Pancreas (tissue), 10 donors: ENCODE measurements at regions not wholly inside any gene's neighbourhood (a gene's known extent, or its start where the extent isn't known, plus 50 kb on each side); places are given as distances from the start of the nearest gene placed in this dataset.

ENCODE experiments used
- ATAC-seq, 4 donors: fragments of 200-7000 bp; cut with Tn5 transposase; one replicate each; pipeline versions ENCODE4 v1.8.0 to v1.9.1; 2020; ENCODE audit warnings: mild to moderate bottlenecking in 4 of 4, moderate library complexity in 4 of 4
- DNase-seq, 6 donors: peaks; one replicate each; pipeline ENCODE4 v3.0.0-alpha.2; 2020
- FAIRE-seq: peaks from 2 replicates; lab custom pipeline; 2012; peaks lifted over from hg19 to GRCh38; lab: Jason Lieb, UNC
- H3K27ac ChIP-seq, 4 donors: fragments of 200-600 bp; sonication (generic); 1 replicate in 3 of 4; 2 replicates in 1 of 4; pipeline versions ENCODE4 v1.5.0 to v1.8.0; 2020
- H3K27me3 ChIP-seq, 4 donors: fragments of 200-600 bp; one replicate each; pipeline ENCODE4 v1.8.0; 2021
- H3K36me3 ChIP-seq, 3 donors: fragments of 200-600 bp; sonication (generic) in 1 of 3; one replicate each; pipeline versions ENCODE4 v1.5.0 to v1.8.0; 2020 to 2021
- H3K4me1 ChIP-seq, 3 donors: fragments of 200-600 bp; one replicate each; pipeline ENCODE4 v1.8.0; 2021
- H3K4me3 ChIP-seq, 4 donors: fragments of 200-600 bp; sonication (generic) in 2 of 4; one replicate each; pipeline versions ENCODE4 v1.5.0 to v1.8.0; 2020 to 2021
- H3K9me3 ChIP-seq, 4 donors: fragments of 200-600 bp; one replicate each; pipeline ENCODE4 v1.8.0; 2021
- WGBS, 2 donors: extraction: QIAGEN DNeasy Blood & Tissue Kit; methylation state at CpG; one replicate each; pipeline ENCODE4 v1.1.7; 2013; 5-methylcytosine and 5-hydroxymethylcytosine counted together
- intact Hi-C, 3 donors: fragments of 100-400 bp; cut with DNase I; formaldehyde crosslinking; loops; one replicate each; pipeline versions ENCODE4 v1.11.1 to v1.14.2; 2022
- TF ChIP-seq, protein P1 (sequence below), 4 donors: fragments of 200-600 bp; sonication (generic) in 3 of 4; IDR thresholded peaks; one replicate each; pipeline versions ENCODE4 v1.5.0 to v1.8.0; 2021; ENCODE audit warnings: antibody characterized with exemption in 4 of 4
- donor health status: healthy with polysubstance abuse.
- donor health status: DM: no; HTN: no; CAD: no; lungs with moderate emphysema.
- donor health status: DM: no; HTN: no; CAD: no.
- donor health status: control.
- donor health status: control.
- donor health status: Bipolar disorder and iron deficiency.
- donor health status: DM: yes; HTN: yes; CAD: no.
- donor health status: DM: no; HTN: no; CAD: no.
- donor health status: DM: no; HTN: no; CAD: no.
- donor health status: DM: yes; HTN: yes; CAD: no.

DNA sequence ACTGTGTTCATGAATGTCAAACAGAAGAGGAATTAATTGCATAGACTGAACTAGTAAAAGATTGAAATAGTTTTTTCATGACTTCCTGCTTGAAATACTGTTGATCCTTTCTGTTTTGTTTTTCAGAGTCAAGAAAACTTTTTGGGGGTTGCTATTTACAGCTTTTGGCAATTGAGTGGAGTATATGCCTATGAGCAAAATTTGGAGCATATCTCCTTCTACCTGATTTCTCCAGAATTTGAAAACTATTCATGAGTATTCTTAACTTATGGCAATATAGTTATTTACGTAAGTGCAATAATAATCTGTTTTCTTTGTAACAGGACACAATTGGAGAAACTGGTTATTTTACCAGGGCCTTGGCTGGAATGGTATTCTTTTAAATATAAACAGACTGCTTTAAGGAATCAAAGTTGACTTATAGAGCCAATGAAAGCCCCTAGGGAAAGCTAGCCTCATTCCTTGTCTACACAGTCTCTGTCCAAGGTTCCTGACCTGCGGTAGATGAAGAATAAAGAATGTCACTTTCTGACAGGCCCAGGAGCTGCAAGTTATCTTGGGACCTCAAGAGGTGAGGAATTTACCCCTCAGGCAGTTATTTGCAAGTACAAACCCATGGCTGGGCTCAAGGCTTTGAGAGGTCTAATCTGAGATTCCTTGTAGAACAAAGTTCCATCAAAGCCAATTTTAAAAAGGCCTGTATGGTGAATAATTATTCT is 193.5 kb upstream of the NDUFV2 start:
- intact Hi-C loops: no loop called here
- TF ChIP-seq, protein P1, sequence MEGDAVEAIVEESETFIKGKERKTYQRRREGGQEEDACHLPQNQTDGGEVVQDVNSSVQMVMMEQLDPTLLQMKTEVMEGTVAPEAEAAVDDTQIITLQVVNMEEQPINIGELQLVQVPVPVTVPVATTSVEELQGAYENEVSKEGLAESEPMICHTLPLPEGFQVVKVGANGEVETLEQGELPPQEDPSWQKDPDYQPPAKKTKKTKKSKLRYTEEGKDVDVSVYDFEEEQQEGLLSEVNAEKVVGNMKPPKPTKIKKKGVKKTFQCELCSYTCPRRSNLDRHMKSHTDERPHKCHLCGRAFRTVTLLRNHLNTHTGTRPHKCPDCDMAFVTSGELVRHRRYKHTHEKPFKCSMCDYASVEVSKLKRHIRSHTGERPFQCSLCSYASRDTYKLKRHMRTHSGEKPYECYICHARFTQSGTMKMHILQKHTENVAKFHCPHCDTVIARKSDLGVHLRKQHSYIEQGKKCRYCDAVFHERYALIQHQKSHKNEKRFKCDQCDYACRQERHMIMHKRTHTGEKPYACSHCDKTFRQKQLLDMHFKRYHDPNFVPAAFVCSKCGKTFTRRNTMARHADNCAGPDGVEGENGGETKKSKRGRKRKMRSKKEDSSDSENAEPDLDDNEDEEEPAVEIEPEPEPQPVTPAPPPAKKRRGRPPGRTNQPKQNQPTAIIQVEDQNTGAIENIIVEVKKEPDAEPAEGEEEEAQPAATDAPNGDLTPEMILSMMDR (IDR thresholded peaks at IDR 0.05): no peak
- H3K27ac ChIP-seq: no peak overlapping the region
- no peaks in the 10 kb centered on the region for H3K27me3 ChIP-seq
- WGBS, 2 donors: 88 to 90% methylated on average over 2 of the region's 2 CpGs
- H3K9me3 ChIP-seq: no peaks in the 10 kb centered on the region
- no peak overlapping the region for H3K4me3 ChIP-seq
- DNase-seq (no peak), ATAC-seq (no peak), FAIRE-seq (no peak)
- H3K4me1 ChIP-seq: no peaks in the 10 kb centered on the region
- H3K36me3 ChIP-seq: no peaks in the 10 kb centered on the region

DNA sequence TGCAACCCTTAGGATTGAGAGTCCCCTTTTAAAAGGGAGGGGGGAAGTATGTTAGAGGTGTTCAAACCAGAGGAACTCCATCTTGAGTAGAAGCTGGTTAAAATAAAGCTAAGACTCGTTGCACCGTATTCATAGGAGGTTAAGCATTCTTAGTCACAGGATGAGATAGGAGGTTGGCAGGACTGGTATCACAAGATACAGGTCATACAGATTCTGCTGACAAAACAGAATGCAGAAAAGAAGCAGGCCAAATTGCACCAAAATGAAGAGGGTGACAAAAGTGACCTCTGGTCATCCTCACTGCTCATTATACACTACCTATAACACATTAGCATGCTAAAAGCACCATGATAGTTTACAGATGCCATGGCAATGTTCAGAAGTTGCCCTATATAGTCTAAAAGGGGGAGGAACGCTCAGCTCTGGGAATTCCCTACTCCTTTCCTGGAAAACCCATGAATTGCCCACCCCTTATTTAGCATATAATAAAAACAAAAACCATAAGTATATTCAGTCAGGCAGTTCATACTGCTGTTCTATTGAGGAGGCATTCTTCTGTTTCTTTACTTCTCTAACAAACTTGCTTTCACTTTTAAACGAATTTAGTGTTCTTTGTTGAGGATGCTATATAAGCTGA is 192.2 kb upstream of the NDUFV2 start:
- DNase-seq: no peak
- no peak overlapping the region for H3K4me3 ChIP-seq
- FAIRE-seq: no peak
- no peaks in the 10 kb centered on the region for H3K36me3 ChIP-seq
- no peaks in the 10 kb centered on the region for H3K4me1 ChIP-seq
- ATAC-seq: no peak
- no peaks in the 10 kb centered on the region for H3K27me3 ChIP-seq
- WGBS, 2 donors: 76 to 86% methylated on average over 4 of the region's 4 CpGs
- TF ChIP-seq, protein P1 (IDR thresholded peaks at IDR 0.05): no peak
- H3K27ac ChIP-seq: no peak overlapping the region
- H3K9me3 ChIP-seq: no peaks in the 10 kb centered on the region
- intact Hi-C loops: no loop called here

DNA sequence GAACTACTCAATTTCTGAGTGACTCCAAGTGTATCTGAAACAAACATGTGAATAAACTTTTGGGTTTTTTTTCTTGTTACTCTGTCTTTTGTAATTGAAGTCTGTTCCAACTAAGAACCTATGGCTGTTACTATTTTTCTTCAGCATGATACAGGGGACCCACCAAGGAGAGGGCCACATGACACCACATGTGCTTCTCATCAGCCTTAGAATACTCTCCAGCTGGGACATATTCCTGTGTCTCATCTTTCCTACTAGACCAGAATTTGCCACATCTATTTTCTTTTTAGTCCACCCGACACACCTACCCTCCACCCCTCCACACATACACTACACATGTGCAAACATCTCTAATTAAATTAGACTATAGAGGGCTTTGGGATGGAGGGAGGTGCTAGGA is 191.7 kb upstream of the NDUFV2 start:
- DNase-seq (no peak), ATAC-seq (no peak), FAIRE-seq (no peak)
- no peak overlapping the region for H3K27ac ChIP-seq
- intact Hi-C loops: no loop called here
- H3K9me3 ChIP-seq: no peaks in the 10 kb centered on the region
- 85 to 93% methylated on average over 1 of the region's 1 CpG for WGBS, 2 donors
- no peaks in the 10 kb centered on the region for H3K4me1 ChIP-seq
- no peak overlapping the region for H3K4me3 ChIP-seq
- H3K36me3 ChIP-seq: no peaks in the 10 kb centered on the region
- H3K27me3 ChIP-seq: no peaks in the 10 kb centered on the region
- TF ChIP-seq, protein P1 (IDR thresholded peaks at IDR 0.05): no peak

DNA sequence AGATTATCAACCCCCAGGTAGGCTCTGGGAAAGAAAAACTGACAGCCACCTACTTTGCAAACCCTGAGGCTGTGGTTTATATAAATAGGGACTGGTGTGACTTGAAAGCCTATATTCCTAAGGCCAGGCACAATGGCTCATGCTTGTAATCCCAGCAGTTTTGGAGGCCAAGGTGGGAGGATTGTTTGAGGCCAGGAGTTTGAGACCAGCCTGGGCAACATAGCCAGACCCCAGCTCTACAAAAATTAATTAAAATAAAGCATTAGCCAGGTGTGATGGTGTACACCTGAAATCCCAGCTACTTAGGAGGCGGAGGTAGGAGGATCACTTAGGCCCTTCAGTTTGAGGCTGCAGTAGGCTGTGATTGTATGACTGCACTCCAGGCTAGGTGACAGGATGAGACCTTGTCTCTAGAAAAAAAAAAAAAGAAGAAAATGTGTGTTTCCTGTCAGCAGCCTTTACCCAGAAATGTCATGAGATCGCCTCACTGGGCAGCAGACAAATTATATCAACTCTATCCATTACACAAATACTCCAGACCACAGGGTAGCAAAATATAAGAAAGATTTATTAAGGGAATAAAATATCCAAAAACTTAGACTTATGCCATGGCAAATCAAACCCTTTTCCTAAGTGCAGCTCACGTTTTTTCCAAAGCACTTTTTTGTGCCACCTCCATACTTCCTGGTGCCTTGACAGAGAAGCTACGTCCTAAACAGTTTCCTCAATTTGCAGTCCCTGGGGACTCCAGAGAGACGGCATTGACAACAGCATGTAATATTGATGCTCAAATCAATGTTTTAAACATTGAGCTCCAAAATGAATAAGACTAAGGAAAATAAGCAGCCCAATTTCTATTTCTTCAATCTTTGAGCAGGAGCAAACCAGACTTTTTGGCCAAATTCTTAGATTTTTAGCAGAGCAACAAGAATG is 190.8 kb upstream of the NDUFV2 start:
- TF ChIP-seq, protein P1 (IDR thresholded peaks at IDR 0.05): no peak
- Histone ChIP-seq H3K27ac (no peak overlapping the region), H3K4me1 (no peaks in the 10 kb centered on the region), H3K4me3 (no peak overlapping the region), H3K36me3 (no peaks in the 10 kb centered on the region), H3K9me3 (no peaks in the 10 kb centered on the region), H3K27me3 (no peaks in the 10 kb centered on the region)
- ATAC-seq (no peak), FAIRE-seq (no peak), DNase-seq (no peak)
- WGBS, 2 donors: 72 to 73% methylated on average over 5 of the region's 5 CpGs
- intact Hi-C loops: no loop called here
